Nucleus accumbens (tissue), 56 donors: ENCODE measurements at regions not wholly inside any gene's neighbourhood (a gene's known extent, or its start where the extent isn't known, plus 50 kb on each side); places are given as distances from the start of the nearest gene placed in this dataset.

ENCODE experiments used
- DNase-seq, 56 donors: peaks; one replicate each; lab custom pipeline; 2025; lab: John Stamatoyannopoulos, UW

- DNase-seq, result no peak
Measured at GRCh38 chr6:139640921-139641320, 266.5 kb upstream of the CITED2 start.

- DNase-seq, result no peak
Measured at GRCh38 chr6:139640448-139640847, 266.0 kb upstream of the CITED2 start.

GRCh38 chr6:139639507-139639906 is 265.1 kb upstream of the CITED2 start:
- DNase-seq, result no peak

GRCh38 chr6:139638179-139638941 is 263.9 kb upstream of the CITED2 start:
- DNase-seq, result no peak

- no peak for DNase-seq
Measured at GRCh38 chr6:139637766-139638165, 263.3 kb upstream of the CITED2 start.

- DNase-seq, result no peak
Measured at GRCh38 chr6:139636391-139636790, 261.9 kb upstream of the CITED2 start.

- DNase-seq, result no peak
Measured at GRCh38 chr6:139635401-139636130, 261.1 kb upstream of the CITED2 start.

- DNase-seq, result no peak
Measured at GRCh38 chr6:139632840-139633239, 258.4 kb upstream of the CITED2 start.

- no peak for DNase-seq
Measured at GRCh38 chr6:139628270-139628669, 253.8 kb upstream of the CITED2 start.

- DNase-seq, result no peak
Measured at GRCh38 chr6:139627091-139627490, 252.6 kb upstream of the CITED2 start.

- peak in 25 of 56 donors; percentile 1 to 54 (median 12) for DNase-seq
Measured at GRCh38 chr6:139625998-139626975, 251.8 kb upstream of the CITED2 start.

GRCh38 chr6:139625081-139625939 is 250.9 kb upstream of the CITED2 start:
- no peak for DNase-seq

- no peak for DNase-seq
Measured at GRCh38 chr6:139623372-139623771, 248.9 kb upstream of the CITED2 start.

- no peak for DNase-seq
Measured at GRCh38 chr6:139613496-139613895, 239.0 kb upstream of the CITED2 start.

GRCh38 chr6:139612135-139612465 is 237.7 kb upstream of the CITED2 start:
- DNase-seq, result no peak

- no peak for DNase-seq
Measured at GRCh38 chr6:139611327-139612134, 237.1 kb upstream of the CITED2 start.

GRCh38 chr6:139608466-139609261 is 234.2 kb upstream of the CITED2 start:
- no peak for DNase-seq

- DNase-seq, result no peak
Measured at GRCh38 chr6:139605350-139605749, 230.9 kb upstream of the CITED2 start.
